ENCODE measurements at regions not wholly inside any gene's neighbourhood (a gene's known extent, or its start where the extent isn't known, plus 50 kb on each side); places are given as distances from the start of the nearest gene placed in this dataset.

- no peak for DNase-seq (ENCODE audit: low read depth)
Measured at GRCh38 chr5:120228262-120229031, 235.7 kb upstream of the PRR16 start.

GRCh38 chr5:120229036-120229435, 235.1 kb upstream of the PRR16 start:
- DNase-seq (ENCODE audit: low read depth) = no peak

- DNase-seq (ENCODE audit: low read depth) = no peak
Measured at GRCh38 chr5:120231563-120231962, 232.5 kb upstream of the PRR16 start.

- DNase-seq (ENCODE audit: low read depth) = no peak
Measured at GRCh38 chr5:120236360-120236759, 227.7 kb upstream of the PRR16 start.

GRCh38 chr5:120239086-120239485, 225.0 kb upstream of the PRR16 start:
- no peak for DNase-seq (ENCODE audit: low read depth)

GRCh38 chr5:120240706-120241105, 223.4 kb upstream of the PRR16 start:
- DNase-seq (ENCODE audit: low read depth) = peak; percentile 19

GRCh38 chr5:120241400-120241799, 222.7 kb upstream of the PRR16 start:
- DNase-seq (ENCODE audit: low read depth) = no peak

GRCh38 chr5:120251898-120252297, 212.2 kb upstream of the PRR16 start:
- DNase-seq (ENCODE audit: low read depth) = no peak

- no peak for DNase-seq (ENCODE audit: low read depth)
Measured at GRCh38 chr5:120252839-120253238, 211.3 kb upstream of the PRR16 start.

GRCh38 chr5:120254385-120254784, 209.7 kb upstream of the PRR16 start:
- DNase-seq (ENCODE audit: low read depth) = no peak

GRCh38 chr5:120255214-120255613, 208.9 kb upstream of the PRR16 start:
- DNase-seq (ENCODE audit: low read depth) = no peak

- DNase-seq (ENCODE audit: low read depth) = no peak
Measured at GRCh38 chr5:120256376-120256775, 207.7 kb upstream of the PRR16 start.

GRCh38 chr5:120257358-120257971, 206.6 kb upstream of the PRR16 start:
- no peak for DNase-seq (ENCODE audit: low read depth)

- DNase-seq (ENCODE audit: low read depth) = no peak
Measured at GRCh38 chr5:120258123-120258522, 206.0 kb upstream of the PRR16 start.

GRCh38 chr5:120260651-120261050, 203.4 kb upstream of the PRR16 start:
- no peak for DNase-seq (ENCODE audit: low read depth)

GRCh38 chr5:120270498-120270897, 193.6 kb upstream of the PRR16 start:
- DNase-seq (ENCODE audit: low read depth) = no peak

GRCh38 chr5:120293796-120294195, 170.3 kb upstream of the PRR16 start:
- DNase-seq (ENCODE audit: low read depth) = peak; percentile 70

- DNase-seq (ENCODE audit: low read depth) = no peak
Measured at GRCh38 chr5:120297616-120298015, 166.5 kb upstream of the PRR16 start.

- no peak for DNase-seq (ENCODE audit: low read depth)
Measured at GRCh38 chr5:120298981-120299380, 165.1 kb upstream of the PRR16 start.

GRCh38 chr5:120304663-120305062, 159.4 kb upstream of the PRR16 start:
- DNase-seq (ENCODE audit: low read depth) = peak; percentile 83

GRCh38 chr5:120306303-120306702, 157.8 kb upstream of the PRR16 start:
- peak; percentile 81 for DNase-seq (ENCODE audit: low read depth)

GRCh38 chr5:120314191-120314590, 149.9 kb upstream of the PRR16 start:
- no peak for DNase-seq (ENCODE audit: low read depth)

GRCh38 chr5:120320626-120321025, 143.5 kb upstream of the PRR16 start:
- DNase-seq (ENCODE audit: low read depth) = no peak

GRCh38 chr5:120326651-120327050, 137.4 kb upstream of the PRR16 start:
- DNase-seq (ENCODE audit: low read depth) = no peak
